NCI-H524 treated with DMSO at 0.1 percent for 48 hours (cell line): ENCODE measurements at regions not wholly inside any gene's neighbourhood (a gene's known extent, or its start where the extent isn't known, plus 50 kb on each side); places are given as distances from the start of the nearest gene placed in this dataset.
"Not testable (repeated sequence)": the region's sequence is repeated elsewhere in the genome, so short reads cannot be mapped to it uniquely, and the experiment has no call there.

ENCODE experiments used
- DNase-seq: peaks from one replicate; lab custom pipeline; 2025; lab: John Stamatoyannopoulos, UW

DNA sequence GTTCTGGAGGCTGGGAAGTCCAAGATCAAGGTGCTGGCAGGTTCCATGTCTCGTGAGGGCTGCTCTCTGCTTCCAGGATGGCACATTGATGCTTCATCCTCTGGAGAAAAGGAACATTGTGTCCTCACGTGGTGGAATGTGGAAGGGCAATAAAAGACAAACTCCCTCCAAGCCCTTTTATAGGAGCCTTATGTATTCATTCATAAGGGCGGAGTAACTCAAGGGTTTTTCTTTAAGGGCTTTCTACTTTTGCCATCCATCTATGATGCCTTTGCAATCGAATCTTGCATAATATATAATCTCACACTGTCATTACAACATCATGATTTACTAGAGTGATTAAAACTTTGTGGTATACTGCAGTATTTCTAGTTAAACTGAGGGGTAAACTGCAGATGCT lies 132.7 kb upstream of the DDHD1 start:
- no peak for DNase-seq

DNA sequence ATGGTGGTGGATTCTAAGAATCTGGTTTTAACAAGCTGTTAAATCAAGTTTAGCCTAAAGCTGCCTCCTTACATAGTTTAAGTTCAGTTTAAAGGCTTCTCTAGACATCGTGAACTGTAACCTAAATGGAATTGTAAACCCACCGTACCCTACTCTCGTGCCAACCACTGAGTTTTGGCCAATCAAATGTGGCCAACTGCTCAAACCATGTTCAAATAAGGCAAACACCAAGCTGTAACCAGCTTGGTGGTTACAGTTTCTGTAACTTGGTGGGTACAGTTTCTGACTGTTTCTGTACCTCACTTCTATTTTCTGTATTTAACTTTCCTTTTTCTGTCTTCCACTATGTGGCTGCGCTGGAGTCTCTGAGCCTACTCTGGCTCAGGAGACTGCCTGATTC lies 131.9 kb upstream of the DDHD1 start:
- DNase-seq: no peak

DNA sequence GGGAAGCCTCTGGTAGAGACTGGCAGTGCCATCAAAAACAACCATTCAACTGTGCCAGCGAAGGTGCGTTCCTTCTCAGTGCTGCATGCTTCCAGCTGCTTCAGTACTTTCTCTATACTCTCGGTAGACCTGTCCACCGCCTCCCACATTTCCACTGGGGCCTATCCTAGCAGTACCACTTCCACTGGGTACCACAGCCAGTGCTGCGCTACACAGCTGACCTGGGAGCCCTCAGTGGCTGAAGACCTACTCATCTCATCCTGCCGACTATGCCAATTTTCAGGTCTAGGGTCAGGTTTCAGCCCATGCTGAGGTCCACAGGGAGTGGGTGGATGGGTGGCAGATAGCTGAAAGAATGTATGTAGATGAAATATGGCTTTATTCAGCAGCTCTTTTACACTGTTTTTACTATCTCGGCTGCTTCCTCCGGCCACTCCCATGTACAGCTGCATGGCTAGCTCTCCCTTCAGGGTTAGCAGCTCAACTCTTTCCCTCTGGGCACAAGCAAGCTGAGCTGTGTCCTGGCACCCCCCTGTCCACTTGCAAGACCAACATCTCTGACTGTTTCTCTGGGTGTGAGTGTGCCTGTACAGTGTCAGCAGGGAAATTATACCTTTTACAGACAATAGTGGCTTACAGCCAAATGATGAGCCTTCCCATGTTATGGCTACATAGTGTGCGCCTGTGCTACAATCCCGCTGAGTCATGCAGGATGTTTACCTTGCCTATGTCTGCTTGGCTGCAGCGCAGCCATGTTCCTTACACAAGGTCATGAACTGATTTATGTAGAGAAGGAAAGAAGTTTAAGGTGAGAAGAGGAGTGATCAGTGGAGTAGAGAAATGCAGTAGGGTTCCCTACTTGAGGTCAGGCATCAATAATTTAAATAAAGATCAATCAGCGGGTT lies 125.7 kb upstream of the DDHD1 start:
- DNase-seq: no peak

GRCh38 chr14:53273671-53274072 lies 120.5 kb upstream of the DDHD1 start:
- no peak for DNase-seq

DNA sequence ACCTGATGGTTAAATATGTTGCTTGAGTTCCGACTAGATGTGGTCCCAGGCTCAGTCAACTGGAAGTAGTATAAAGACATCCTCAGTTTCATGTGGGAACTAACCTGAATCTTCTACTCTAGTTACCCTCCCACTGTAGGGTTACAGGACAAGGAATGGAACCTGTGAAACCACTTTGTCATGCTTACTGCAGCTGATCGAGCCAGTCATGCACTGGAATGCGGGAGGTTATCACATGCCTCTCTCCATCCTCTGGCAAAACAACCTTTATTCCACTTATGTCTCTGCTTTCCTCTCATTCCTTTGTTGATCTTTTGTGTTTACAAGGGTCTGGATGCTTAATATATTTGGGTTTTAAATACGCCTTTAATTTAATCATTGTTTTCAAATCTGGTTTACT lies 111.9 kb upstream of the DDHD1 start:
- no peak for DNase-seq

GRCh38 chr14:53260928-53261327 lies 107.8 kb upstream of the DDHD1 start:
- DNase-seq: no peak

GRCh38 chr14:53260286-53260685 lies 107.2 kb upstream of the DDHD1 start:
- DNase-seq: no peak

DNA sequence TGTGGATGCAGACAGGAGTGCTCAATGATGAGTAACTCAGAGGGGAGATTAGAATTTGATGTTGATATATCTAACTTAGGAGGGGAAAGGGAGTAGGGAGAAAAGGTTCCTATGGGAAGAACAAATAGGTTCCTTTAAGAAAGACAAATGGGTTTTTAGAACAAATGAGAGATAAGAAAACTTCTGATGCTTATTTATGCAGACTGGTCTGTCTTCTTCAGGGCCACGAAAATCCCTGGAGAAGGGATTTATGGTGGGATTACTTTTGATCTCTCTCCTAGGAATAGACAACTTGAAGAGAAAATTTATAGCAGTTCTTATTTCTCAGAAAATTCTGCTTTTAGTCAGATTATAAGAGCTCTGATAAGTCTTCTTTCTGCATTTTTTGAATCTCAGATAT lies 99.0 kb upstream of the DDHD1 start:
- no peak for DNase-seq

DNA sequence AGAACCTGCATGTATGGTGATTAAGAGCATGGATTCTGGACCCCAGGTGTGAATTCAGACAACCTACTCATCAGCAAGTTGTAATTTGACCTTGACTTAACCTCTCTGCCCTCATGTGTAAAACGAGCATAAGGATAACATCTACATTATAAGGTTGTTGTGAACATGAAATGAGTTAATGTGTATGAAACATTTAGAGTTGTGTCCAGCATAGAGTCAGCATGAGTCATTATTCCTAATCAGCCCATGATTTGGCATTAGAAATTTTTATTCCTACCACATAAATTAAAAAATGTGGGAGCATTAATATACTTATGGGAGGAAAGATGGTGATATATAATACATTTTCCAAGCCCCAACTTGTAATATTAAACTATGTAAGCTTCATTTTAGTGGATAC lies 95.9 kb upstream of the DDHD1 start:
- DNase-seq: no peak

- DNase-seq: no peak
Observed at GRCh38 chr14:53247596-53248370, 94.7 kb upstream of the DDHD1 start.

DNA sequence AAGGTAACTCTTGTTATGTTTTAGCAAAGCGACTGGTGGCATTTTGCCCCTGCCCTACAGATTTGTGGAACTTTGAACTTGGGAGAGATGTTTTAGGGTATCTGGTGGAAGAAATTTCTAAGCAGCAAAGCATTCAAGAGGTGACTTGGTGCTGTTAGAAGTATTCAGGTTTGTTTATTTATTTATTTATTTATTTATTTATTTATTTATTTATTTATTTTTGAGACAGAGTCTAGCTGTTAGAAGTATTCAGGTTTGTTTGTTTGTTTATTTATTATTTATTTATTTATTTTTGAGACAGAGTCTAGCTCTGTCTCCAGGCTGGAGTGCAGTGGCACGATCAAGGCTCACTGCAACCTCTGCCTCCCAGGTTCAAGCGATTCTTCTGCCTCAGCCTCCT lies 89.8 kb upstream of the DDHD1 start:
- not testable (repeated sequence) for DNase-seq

GRCh38 chr14:53237488-53237887 lies 84.4 kb upstream of the DDHD1 start:
- no peak for DNase-seq

DNA sequence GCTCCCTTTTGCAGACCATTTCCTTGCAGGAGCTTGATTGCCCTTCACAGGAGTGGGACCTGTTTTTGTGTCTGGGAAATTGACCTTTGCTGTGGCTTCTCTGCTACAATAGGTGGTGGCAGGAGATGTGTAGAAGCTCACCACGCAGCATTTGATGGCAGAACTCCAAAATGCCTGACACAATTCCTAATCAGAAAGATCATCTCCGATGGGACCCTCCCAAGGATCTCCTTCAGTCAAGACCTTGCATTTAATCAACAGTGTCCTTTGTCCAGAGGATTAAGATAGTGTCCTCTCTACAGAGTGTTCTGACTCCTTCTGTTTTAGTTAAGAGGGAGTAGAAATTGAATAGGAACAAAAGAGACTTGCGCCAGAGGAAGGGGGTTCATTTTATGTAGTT lies 83.6 kb upstream of the DDHD1 start:
- DNase-seq: no peak

DNA sequence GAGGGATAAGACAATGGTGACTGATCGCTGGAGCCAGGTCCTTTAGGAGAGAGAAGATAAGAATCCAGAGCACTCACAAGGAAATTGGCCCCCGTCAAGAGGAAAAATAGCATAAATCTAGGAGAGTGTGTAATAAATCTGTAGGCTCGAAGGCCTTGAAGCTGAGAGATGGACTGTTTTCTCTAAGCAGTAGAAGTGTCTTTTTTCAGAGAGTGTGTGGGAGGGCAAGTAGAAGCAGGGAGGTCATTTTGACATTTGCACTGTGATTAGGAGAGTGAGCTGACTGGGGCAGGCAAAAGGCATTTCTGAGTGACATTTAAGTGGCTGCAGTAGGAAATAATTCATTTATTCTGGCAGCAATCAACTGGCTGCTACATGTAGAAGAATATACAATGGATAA lies 78.0 kb upstream of the DDHD1 start:
- no peak for DNase-seq

- DNase-seq: no peak
Observed at GRCh38 chr14:53228966-53229365, 75.8 kb upstream of the DDHD1 start.

- DNase-seq: no peak
Observed at GRCh38 chr14:53227154-53227718, 74.1 kb upstream of the DDHD1 start.

DNA sequence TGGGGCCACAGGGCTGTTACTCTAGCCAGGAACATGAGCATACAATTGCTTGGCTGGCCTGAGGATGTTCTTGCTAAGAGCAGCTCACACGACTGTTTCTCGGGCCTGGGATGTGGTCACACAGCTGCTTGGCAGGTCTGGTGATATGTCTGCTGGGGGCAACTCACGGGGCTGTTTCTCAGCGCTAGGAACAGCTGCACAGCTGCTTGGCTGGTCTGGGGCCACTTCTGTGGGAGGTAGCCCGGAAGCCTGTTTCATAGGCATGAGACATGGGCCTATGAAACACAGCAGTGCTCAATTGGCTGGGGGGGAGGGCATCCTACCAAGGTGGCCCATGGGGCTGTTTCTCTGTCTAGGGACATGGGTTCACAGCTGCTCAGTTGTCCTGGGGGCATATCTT lies 73.4 kb upstream of the DDHD1 start:
- no peak for DNase-seq

DNA sequence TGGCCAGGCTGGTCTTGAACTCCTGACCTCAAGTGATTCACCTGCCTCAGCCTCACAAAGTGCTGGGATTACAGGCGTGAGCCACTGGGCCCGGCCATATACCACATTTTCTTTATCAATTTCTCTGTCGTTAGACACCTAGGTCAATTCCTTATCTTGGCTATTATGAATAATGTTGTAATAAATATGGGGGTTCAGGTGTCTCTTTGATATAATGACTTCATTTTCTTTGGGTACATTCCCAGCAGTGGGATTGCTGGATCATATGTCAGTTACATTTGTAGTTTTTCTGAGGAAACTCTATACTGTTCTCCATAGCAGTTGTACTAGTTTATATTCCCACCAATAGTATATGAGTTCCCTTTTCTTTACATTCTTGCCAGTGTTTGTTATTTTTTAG lies 67.8 kb upstream of the DDHD1 start:
- no peak for DNase-seq

- no peak for DNase-seq
Observed at GRCh38 chr14:53218161-53218560, 65.0 kb upstream of the DDHD1 start.

- peak; percentile 86 for DNase-seq
Observed at GRCh38 chr14:53217316-53217994, 64.3 kb upstream of the DDHD1 start.

- DNase-seq: not testable (repeated sequence)
Observed at GRCh38 chr14:53216955-53217315, 63.8 kb upstream of the DDHD1 start.

- not testable (repeated sequence) for DNase-seq
Observed at GRCh38 chr14:53216478-53216877, 63.4 kb upstream of the DDHD1 start.
